MM.1S (cell line): ENCODE measurements at regions not wholly inside any gene's neighbourhood (a gene's known extent, or its start where the extent isn't known, plus 50 kb on each side); places are given as distances from the start of the nearest gene placed in this dataset.
"Not testable (repeated sequence)": the region's sequence is repeated elsewhere in the genome, so short reads cannot be mapped to it uniquely, and the experiment has no call there.

ENCODE experiments used
- DNase-seq: peaks from one replicate; pipeline ENCODE4 v3.0.0-alpha.2; 2015
- H2AFZ ChIP-seq: fragments of 300-600 bp; sonication (generic); 2 replicates; pipeline ENCODE4 v1.6.0; 2016; ENCODE audit warnings: antibody characterized with exemption, low read length
- H3F3A ChIP-seq: fragments of 300-600 bp; sonication (generic); 2 replicates; pipeline ENCODE4 v1.6.1; 2016; ENCODE audit warnings: mild to moderate bottlenecking, antibody characterized with exemption, low read length, moderate library complexity, mixed read lengths; ENCODE audit not compliant: insufficient read depth
- H3K27ac ChIP-seq: fragments of 300-600 bp; sonication (generic); 2 replicates; pipeline ENCODE4 v1.5.1; 2016; ENCODE audit warnings: mild to moderate bottlenecking, low read length
- H3K27me3 ChIP-seq: fragments of 300-600 bp; sonication (generic); replicated peaks from 2 replicates; pipeline ENCODE4 v1.6.0; 2016; ENCODE audit warnings: low read length; ENCODE audit not compliant: insufficient read depth
- H3K36me3 ChIP-seq: fragments of 300-600 bp; sonication (generic); replicated peaks from 2 replicates; pipeline ENCODE4 v1.6.1; 2016; ENCODE audit warnings: mild to moderate bottlenecking, low read length, mixed read lengths; ENCODE audit not compliant: insufficient read depth
- H3K4me1 ChIP-seq: fragments of 300-600 bp; sonication (generic); 2 replicates; pipeline ENCODE4 v1.6.1; 2016; ENCODE audit warnings: low read length, mixed read lengths
- H3K4me2 ChIP-seq: fragments of 300-600 bp; sonication (generic); 2 replicates; pipeline ENCODE4 v1.6.0; 2016; ENCODE audit warnings: low read depth, low read length
- H3K4me3 ChIP-seq: fragments of 300-600 bp; sonication (generic); 2 replicates; pipeline ENCODE4 v1.5.1; 2016; ENCODE audit warnings: low read length, mixed read lengths
- H3K79me2 ChIP-seq: fragments of 300-600 bp; sonication (generic); 2 replicates; pipeline ENCODE4 v1.6.1; 2016; ENCODE audit warnings: mixed run types, low read length, mixed read lengths
- H3K9ac ChIP-seq: fragments of 300-600 bp; sonication (generic); 2 replicates; pipeline ENCODE4 v1.6.1; 2016; ENCODE audit warnings: low read length, mixed read lengths
- H3K9me2 ChIP-seq: fragments of 300-600 bp; sonication (generic); replicated peaks from 2 replicates; pipeline ENCODE4 v1.6.1; 2016; ENCODE audit warnings: mild to moderate bottlenecking, low read length, mixed read lengths; ENCODE audit not compliant: insufficient read depth
- H3K9me3 ChIP-seq: fragments of 300-600 bp; sonication (generic); replicated peaks from 2 replicates; pipeline ENCODE4 v1.6.1; 2016; ENCODE audit warnings: mild to moderate bottlenecking, low read length, mixed read lengths; ENCODE audit not compliant: insufficient read depth
- H4K20me1 ChIP-seq: fragments of 300-600 bp; sonication (generic); 2 replicates; pipeline ENCODE4 v1.6.1; 2016; ENCODE audit warnings: mild to moderate bottlenecking, low read length, moderate library complexity, mixed read lengths; ENCODE audit not compliant: insufficient read depth
- CTCF ChIP-seq: fragments of 300-600 bp; sonication (generic); IDR thresholded peaks from 2 replicates; pipeline ENCODE4 v1.5.1; 2016; ENCODE audit warnings: antibody characterized with exemption, low read length, mixed read lengths
- EZH2 ChIP-seq: fragments of 300-600 bp; sonication (generic); optimal IDR thresholded peaks from 2 replicates; pipeline ENCODE3; 2017; ENCODE audit warnings: low read depth, mild to moderate bottlenecking, antibody characterized with exemption, low read length, mixed read lengths
- EZH2phosphoT487 ChIP-seq: fragments of 300-600 bp; sonication (generic); IDR thresholded peaks from 2 replicates; pipeline ENCODE4 v1.6.1; 2018; ENCODE audit warnings: antibody characterized with exemption, low read length

DNA sequence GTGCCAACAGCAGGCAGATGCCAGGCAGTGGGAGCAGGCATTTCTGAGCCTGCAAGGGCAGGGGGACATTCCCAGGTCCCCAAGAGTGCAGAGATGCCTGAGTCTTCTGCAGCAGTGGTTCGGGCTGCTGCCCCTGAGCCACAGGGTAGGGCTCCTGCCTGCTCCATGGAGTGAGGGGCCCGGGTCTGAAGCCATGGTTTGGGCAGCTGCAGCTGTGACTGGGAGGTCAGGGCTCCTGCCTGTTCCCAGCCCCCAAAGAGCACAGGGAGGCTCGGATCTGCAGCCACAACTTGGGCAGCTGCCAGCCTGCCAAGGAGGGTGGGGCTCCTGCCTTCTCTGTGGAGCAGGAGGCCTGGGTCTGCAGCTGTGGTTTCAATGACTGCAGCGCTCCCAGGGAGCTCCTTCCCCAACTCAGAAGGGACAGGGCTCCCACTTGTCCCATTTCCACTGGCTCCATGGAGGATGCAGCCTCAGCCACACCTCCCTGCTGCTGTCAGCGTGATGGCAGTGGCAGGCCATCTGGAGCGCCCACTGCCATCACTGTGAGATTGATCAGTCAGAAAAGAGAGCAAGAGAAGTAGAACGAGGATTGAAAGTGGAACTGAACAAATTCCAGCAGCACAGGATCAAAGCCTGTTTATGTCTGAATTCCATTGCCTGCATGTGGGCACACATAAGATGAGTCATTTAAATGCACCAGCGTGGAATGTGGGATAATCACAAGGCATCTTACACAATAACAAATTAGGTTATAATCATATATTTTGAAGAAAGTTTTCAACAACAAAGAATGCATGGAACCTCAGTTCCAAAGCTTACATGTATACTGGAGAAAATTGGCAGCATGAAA, 93.1 kb upstream of the CXorf51A start:
- no peak overlapping the region for H3K4me2 ChIP-seq
- H3K36me3 ChIP-seq, result no peaks in the 10 kb centered on the region
- H3K4me3 ChIP-seq, result no peak overlapping the region
- no peaks in the 10 kb centered on the region for H3K27me3 ChIP-seq
- H3K27ac ChIP-seq, result no peak overlapping the region
- no peak for DNase-seq
- no peaks in the 10 kb centered on the region for H3K4me1 ChIP-seq
- H3K9ac ChIP-seq, result no peak overlapping the region
- no peaks in the 10 kb centered on the region for H3K79me2 ChIP-seq
- no peak overlapping the region for H2AFZ ChIP-seq
- H3F3A ChIP-seq, result no peaks in the 10 kb centered on the region
- H3K9me3 ChIP-seq, result no peaks in the 10 kb centered on the region
- H4K20me1 ChIP-seq, result no peaks in the 10 kb centered on the region
- TF ChIP-seq EZH2phosphoT487 (no peak), EZH2 (no peak), CTCF (no peak)
- no peaks in the 10 kb centered on the region for H3K9me2 ChIP-seq

- no peaks in the 10 kb centered on the region for H4K20me1 ChIP-seq
- H3K27ac ChIP-seq, result no peak overlapping the region
- H3K4me2 ChIP-seq, result no peak overlapping the region
- H3K9ac ChIP-seq, result no peak overlapping the region
- H3K36me3 ChIP-seq, result no peaks in the 10 kb centered on the region
- H3K9me2 ChIP-seq, result no peaks in the 10 kb centered on the region
- no peaks in the 10 kb centered on the region for H3K27me3 ChIP-seq
- H3K4me3 ChIP-seq, result no peak overlapping the region
- TF ChIP-seq CTCF (no peak), EZH2 (no peak), EZH2phosphoT487 (no peak)
- no peaks in the 10 kb centered on the region for H3K79me2 ChIP-seq
- no peak overlapping the region for H2AFZ ChIP-seq
- no peaks in the 10 kb centered on the region for H3K4me1 ChIP-seq
- no peaks in the 10 kb centered on the region for H3K9me3 ChIP-seq
- no peaks in the 10 kb centered on the region for H3F3A ChIP-seq
- no peak for DNase-seq
These were observed 91.6 kb upstream of the CXorf51A start for GRCh38 chrX:146906166-146906565.

- no peak overlapping the region for H3K4me3 ChIP-seq
These were observed 72.5 kb upstream of the CXorf51A start for GRCh38 chrX:146887020-146887419.

DNA sequence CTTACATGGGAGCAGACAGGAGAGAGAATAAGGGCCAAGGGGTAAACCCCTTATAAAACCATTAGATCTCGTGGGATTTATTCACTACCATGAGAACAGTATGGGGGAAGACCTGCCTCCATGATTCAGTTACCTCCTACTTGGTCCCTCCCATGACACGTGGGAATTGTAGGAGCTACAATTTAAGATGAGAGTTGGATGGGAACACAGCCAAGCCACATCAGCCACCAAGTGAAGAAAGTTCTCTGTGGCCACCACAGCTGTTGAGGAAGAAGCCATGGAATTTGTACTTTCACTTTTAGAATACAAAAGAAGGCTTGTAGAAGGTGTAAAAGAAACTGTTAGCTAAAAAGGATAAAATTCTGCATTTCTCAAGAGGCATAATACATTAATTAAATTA, 67.0 kb upstream of the CXorf51A start:
- Histone ChIP-seq H3K27me3 (no peaks in the 10 kb centered on the region), H3K4me1 (no peaks in the 10 kb centered on the region), H3K36me3 (no peaks in the 10 kb centered on the region), H3K9ac (no peak overlapping the region), H3K9me2 (no peaks in the 10 kb centered on the region), H3K79me2 (no peaks in the 10 kb centered on the region), H3K4me2 (no peak overlapping the region), H3K4me3 (no peak overlapping the region), H3F3A (no peaks in the 10 kb centered on the region), H3K9me3 (no peaks in the 10 kb centered on the region), H2AFZ (no peak overlapping the region), H4K20me1 (no peaks in the 10 kb centered on the region), H3K27ac (no peak overlapping the region)
- TF ChIP-seq EZH2, result no peak
- TF ChIP-seq EZH2phosphoT487, result no peak
- TF ChIP-seq CTCF, result no peak
- DNase-seq, result no peak

More at GRCh38 chrX:146887020-146887419, 72.5 kb upstream of the CXorf51A start:
- Histone ChIP-seq H4K20me1 (no peaks in the 10 kb centered on the region), H3K79me2 (no peaks in the 10 kb centered on the region), H3K27ac (no peak overlapping the region), H3K9ac (no peak overlapping the region), H3K9me3 (no peaks in the 10 kb centered on the region), H3K4me1 (no peaks in the 10 kb centered on the region), H3K4me2 (no peak overlapping the region), H2AFZ (no peak overlapping the region), H3K9me2 (no peaks in the 10 kb centered on the region), H3K27me3 (no peaks in the 10 kb centered on the region), H3F3A (no peaks in the 10 kb centered on the region), H3K36me3 (no peaks in the 10 kb centered on the region)
- TF ChIP-seq EZH2phosphoT487, result no peak
- no peak for TF ChIP-seq EZH2
- no peak for DNase-seq

DNA sequence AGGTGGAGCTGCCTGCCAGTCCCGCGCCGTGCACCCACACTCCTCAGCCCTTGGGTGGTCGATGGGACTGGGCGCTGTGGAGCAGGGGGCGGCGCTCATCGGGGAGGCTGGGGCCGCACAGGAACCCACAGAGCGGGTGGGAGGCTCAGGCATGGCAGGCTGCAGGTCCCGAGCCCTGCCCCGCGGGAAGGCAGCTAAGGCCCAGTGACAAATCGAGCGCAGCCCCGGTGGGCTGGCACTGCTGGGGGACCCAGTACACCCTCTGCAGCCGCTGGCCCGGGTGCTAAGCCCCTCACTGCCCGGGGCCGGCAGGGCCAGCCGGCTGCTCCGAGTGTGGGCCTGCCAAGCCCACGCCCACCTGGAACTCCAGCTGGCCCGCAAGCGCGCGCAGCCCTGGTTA, 52.3 kb upstream of the CXorf51A start:
- H2AFZ ChIP-seq, H3F3A ChIP-seq, H3K79me2 ChIP-seq, H3K9ac ChIP-seq, H3K36me3 ChIP-seq, H3K9me2 ChIP-seq, H3K27me3 ChIP-seq, H3K9me3 ChIP-seq, DNase-seq, H3K4me3 ChIP-seq, H3K4me2 ChIP-seq, H3K4me1 ChIP-seq, H3K27ac ChIP-seq, H4K20me1 ChIP-seq: not testable (repeated sequence)
